ENCODE measurements at regions not wholly inside any gene's neighbourhood (a gene's known extent, or its start where the extent isn't known, plus 50 kb on each side); places are given as distances from the start of the nearest gene placed in this dataset.

DNA sequence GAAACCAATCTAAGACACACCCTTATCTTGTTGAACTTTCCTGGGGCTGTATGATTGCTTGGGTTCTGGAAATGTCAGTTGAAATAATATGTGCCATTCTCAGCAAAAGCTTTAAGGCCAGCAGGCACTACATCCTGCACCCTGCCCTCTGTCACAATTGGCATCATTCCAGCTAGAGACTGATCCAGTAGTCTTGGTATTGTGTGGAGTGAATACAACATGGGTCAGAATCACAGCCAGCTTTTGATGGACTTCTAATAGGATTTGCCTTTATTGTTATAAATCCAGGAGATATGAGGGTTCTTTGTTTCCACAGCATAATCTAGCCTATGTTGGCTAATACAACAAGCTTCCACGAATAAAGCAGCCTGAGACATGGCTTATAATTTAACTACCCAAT lies 617.0 kb upstream of the CDH2 start:
- TF ChIP-seq, protein P1, sequence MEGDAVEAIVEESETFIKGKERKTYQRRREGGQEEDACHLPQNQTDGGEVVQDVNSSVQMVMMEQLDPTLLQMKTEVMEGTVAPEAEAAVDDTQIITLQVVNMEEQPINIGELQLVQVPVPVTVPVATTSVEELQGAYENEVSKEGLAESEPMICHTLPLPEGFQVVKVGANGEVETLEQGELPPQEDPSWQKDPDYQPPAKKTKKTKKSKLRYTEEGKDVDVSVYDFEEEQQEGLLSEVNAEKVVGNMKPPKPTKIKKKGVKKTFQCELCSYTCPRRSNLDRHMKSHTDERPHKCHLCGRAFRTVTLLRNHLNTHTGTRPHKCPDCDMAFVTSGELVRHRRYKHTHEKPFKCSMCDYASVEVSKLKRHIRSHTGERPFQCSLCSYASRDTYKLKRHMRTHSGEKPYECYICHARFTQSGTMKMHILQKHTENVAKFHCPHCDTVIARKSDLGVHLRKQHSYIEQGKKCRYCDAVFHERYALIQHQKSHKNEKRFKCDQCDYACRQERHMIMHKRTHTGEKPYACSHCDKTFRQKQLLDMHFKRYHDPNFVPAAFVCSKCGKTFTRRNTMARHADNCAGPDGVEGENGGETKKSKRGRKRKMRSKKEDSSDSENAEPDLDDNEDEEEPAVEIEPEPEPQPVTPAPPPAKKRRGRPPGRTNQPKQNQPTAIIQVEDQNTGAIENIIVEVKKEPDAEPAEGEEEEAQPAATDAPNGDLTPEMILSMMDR (optimal IDR thresholded peaks at IDR 0.05 in 1 of 3, IDR thresholded peaks at IDR 0.05 in 1 of 3, conservative IDR thresholded peaks at IDR 0.05 in 1 of 3; ENCODE audit: extremely low read depth in 1 of 3, insufficient read depth in 2 of 3, low read length in 3 of 3), result no peak
- no peak for TF ChIP-seq EZH2 (IDR thresholded peaks at IDR 0.05; ENCODE audit: low read length)

All from keratinocyte (primary cell).